ENCODE measurements at regions not wholly inside any gene's neighbourhood (a gene's known extent, or its start where the extent isn't known, plus 50 kb on each side); places are given as distances from the start of the nearest gene placed in this dataset.

- Histone ChIP-seq H2AK5ac (ENCODE audit: low read depth, low read length) (no peak overlapping the region), H3K4me1 (replicated peaks in 1 of 4; ENCODE audit: control insufficient read depth in 3 of 4, insufficient read depth in 4 of 4, low read length in 3 of 4) (no peaks in the 10 kb centered on the region; a peak in 1 of 7 replicates), H3K4me3 (ENCODE audit: extremely low read depth in 1 of 4, insufficient read depth in 2 of 4, low read depth in 3 of 4, low read length in 4 of 4) (no peak overlapping the region), H3K79me1 (ENCODE audit: low read depth, low read length) (no peaks in the 10 kb centered on the region), H3K18ac (ENCODE audit: extremely low read depth, low read length) (no peak overlapping the region), H3K4me2 (ENCODE audit: insufficient read depth in 1 of 2, low read depth in 2 of 2, low read length in 2 of 2) (no peak overlapping the region), H3K23me2 (ENCODE audit: low read depth, low read length) (no peaks in the 10 kb centered on the region), H4K5ac (ENCODE audit: insufficient read length, low read depth, low read length) (no peak overlapping the region), H4K20me1 (replicated peaks in 1 of 2; ENCODE audit: control insufficient read depth in 1 of 2, insufficient read depth in 2 of 2, low read length in 2 of 2) (no peaks in the 10 kb centered on the region), H3K23ac (ENCODE audit: insufficient read length) (no peak overlapping the region), H3K36me3 (ENCODE audit: control insufficient read depth in 2 of 4, insufficient read depth in 4 of 4, low read length in 3 of 4) (no peaks in the 10 kb centered on the region), H3K4ac (replicated peaks; ENCODE audit: insufficient read length, low read depth, low read length) (no peak overlapping the region), H3K9ac (replicated peaks in 1 of 4; ENCODE audit: extremely low read depth in 1 of 4, low read depth in 3 of 4, low read length in 3 of 4) (no peak overlapping the region), H2BK20ac (ENCODE audit: low read length) (no peak overlapping the region), H2BK12ac (ENCODE audit: low read depth, low read length) (no peak overlapping the region), H3K79me2 (ENCODE audit: control insufficient read depth in 1 of 2, insufficient read depth in 2 of 2, low read length in 2 of 2) (no peaks in the 10 kb centered on the region), H3K27me3 (replicated peaks in 1 of 4; ENCODE audit: control insufficient read depth in 3 of 4, extremely low read depth in 1 of 4, insufficient read depth in 3 of 4, low read length in 3 of 4) (no peaks in the 10 kb centered on the region), H2AFZ (ENCODE audit: low read length) (no peak overlapping the region), H2BK120ac (replicated peaks; ENCODE audit: low read depth, low read length) (no peak overlapping the region), H2BK5ac (ENCODE audit: low read depth, low read length) (no peak overlapping the region), H4K91ac (replicated peaks; ENCODE audit: insufficient read length, low read length) (no peak overlapping the region), H2BK15ac (ENCODE audit: low read length) (no peak overlapping the region), H3K27ac (ENCODE audit: low read depth, low read length) (no peak overlapping the region), H3K56ac (replicated peaks; ENCODE audit: insufficient read length, low read depth, low read length) (no peak overlapping the region), H3K9me3 (ENCODE audit: insufficient read depth in 2 of 2, low read depth in 1 of 2, low read length in 1 of 2) (no peaks in the 10 kb centered on the region), H3K14ac (ENCODE audit: insufficient read length) (no peak overlapping the region), H4K8ac (ENCODE audit: extremely low read depth, insufficient read depth, low read length) (no peak overlapping the region)
- FAIRE-seq (no peak), DNase-seq (ENCODE audit: low read depth in 1 of 2, low spot score in 2 of 2) (no peak)
- ChIA-PET POLR2A (ENCODE audit: partially characterized antibody) (no interaction called here), CTCF (ENCODE audit: partially characterized antibody) (interaction anchor here (0.7 to 2.3 kb wide), 6 partner anchors 9 to 389 kb away, joined by 3 to 7 read pairs (median 4); no protein-coding TSS in a partner anchor)
- 82% methylated on average over 10 of the region's 10 CpGs; no CpG with 5 or more reads in 1 of the 2 experiments for WGBS, 2 experiments (ENCODE audit: extremely low coverage in 1 of 2, insufficient coverage in 1 of 2, insufficient read length in 1 of 2, insufficient replicate concordance in 2 of 2, low coverage in 1 of 2, low lambda C conversion rate in 2 of 2, missing lambda C conversion rate in 1 of 2)
- TF ChIP-seq SAP30 (IDR thresholded peaks at IDR 0.05; ENCODE audit: insufficient read depth, insufficient replicate concordance, low read length) = no peak
- TF ChIP-seq SRF (IDR thresholded peaks at IDR 0.05; ENCODE audit: low read depth, low read length) = no peak
- TF ChIP-seq TAF1 (IDR thresholded peaks at IDR 0.05; ENCODE audit: low read depth, low read length) = no peak
Observed at GRCh38 chr14:22500954-22501726, 87.9 kb downstream of the DAD1 start.
